GM21528 (cell line): ENCODE measurements at regions not wholly inside any gene's neighbourhood (a gene's known extent, or its start where the extent isn't known, plus 50 kb on each side); places are given as distances from the start of the nearest gene placed in this dataset.
"Not testable (repeated sequence)": the region's sequence is repeated elsewhere in the genome, so short reads cannot be mapped to it uniquely, and the experiment has no call there.

Source experiments
- ATAC-seq: cut with Tn5 transposase; IDR thresholded peaks from one replicate; pipeline ENCODE4 v1.9.1; 2021; ENCODE audit warnings: mild to moderate bottlenecking, moderate library complexity; ENCODE audit not compliant: unreplicated experiment, low FRiP score

DNA sequence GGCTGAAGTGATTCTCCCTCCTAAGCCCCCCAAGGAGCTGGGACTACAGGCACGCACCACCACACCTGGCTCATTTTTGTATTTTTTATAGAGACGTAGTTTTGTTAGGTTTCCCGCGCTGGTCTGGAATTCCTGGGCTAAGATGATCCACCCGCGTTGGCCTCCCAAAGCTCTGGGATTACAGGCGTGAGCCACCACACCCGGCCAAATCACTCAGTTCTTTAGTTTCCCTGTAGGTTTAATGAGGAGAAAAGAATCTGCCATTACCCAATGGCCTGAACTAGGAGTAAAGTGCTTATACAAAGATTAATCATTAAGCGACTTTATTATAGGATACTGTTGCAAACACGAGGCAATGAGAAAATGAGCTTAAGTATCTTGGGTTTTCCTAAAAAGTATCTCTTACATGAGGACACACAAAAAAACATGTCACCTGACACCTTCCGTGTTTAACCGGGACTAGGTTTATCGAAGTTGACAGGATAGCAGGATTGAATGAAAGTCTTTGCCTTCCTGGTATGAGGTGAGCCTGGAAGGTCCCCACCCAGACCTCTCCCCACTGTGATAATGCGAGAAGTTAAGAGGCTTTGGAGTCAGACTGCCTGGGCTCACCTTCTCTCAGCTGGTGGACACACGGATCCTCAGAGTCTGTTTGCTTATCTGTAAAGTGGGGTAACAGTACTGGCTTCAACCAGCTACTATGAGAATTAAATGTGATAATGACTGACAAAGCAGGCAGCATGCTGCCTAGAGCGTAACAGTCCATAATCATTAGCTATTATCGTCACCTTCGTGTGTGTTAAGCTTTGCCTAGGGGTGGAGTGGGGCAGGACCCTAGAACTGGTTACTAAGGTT, 133.5 kb upstream of the KRAS start:
- no peak for ATAC-seq

- no peak for ATAC-seq
These were observed 131.8 kb upstream of the KRAS start for GRCh38 chr12:25382311-25383106.

DNA sequence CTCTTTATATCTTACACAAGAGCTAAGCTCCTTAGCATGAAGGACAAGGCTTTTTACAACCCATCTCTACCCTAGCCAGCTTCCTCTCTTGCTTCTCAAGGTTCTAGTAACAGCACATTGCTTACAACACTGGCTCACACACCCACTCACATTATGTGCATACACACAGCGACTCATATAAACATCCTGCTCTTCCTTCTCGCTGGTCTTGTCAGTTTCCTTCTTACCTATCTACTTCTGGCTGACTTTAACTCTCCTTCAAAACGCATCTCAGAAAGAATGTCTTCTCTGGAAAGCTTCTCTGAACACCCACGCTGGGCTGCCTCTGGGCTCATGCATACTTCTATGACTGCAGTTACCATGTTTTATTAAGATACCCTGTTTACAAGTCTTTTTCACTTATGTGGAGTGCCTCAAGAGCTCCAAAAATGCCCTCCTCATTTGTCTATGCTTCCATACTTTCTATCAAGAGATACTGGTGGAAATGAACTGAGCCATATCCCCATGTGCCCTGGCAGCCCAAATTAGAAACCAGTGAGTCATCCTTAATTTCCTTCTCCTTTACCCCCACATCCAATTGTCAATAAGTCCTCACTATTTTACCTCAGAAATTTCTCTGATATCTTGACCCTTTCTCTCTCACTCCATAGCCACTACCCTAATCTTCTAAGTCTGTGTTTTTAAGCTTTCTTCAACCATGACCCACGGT, 126.9 kb upstream of the KRAS start:
- ATAC-seq: no peak

DNA sequence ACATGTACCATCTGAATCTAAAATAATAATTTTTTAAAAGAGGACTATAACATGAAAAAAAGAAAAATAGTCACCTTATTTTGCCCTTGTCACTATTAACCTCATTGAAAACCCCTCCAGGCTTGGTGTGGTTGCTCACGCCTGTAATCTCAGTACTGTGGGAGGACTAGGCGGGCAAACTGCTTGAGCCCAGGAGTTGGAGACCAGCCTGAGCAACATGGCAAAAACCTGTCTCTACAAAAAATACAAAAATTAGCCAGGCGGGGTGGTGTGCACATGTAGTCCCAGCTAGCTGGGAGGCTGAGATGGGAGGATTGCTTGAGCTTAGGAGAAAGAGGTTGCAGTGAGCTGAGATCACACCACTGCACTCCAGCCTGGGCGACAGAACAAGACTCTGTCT, 126.3 kb upstream of the KRAS start:
- ATAC-seq: no peak

GRCh38 chr12:25376407-25376806, 125.7 kb upstream of the KRAS start:
- ATAC-seq: no peak

- ATAC-seq: no peak
These were observed 122.5 kb upstream of the KRAS start for GRCh38 chr12:25372969-25373817.

DNA sequence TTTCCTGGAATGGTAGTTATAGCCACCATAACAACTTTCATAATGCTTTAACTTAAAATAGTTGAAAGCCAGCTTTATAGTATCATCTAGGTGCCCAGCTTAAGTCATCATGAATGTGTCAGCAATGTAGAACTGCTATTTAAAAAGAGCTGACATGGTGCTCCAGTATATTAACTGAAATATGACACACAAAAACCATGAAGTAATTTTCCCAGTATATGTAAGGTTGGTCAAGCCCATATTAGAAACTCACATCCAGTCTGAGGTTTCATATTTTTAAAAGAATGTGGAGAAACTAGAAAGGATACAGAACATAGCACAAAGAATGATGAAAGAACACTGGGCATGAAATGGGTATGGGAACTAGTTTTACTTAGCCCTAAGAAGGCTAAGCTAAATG, 121.3 kb upstream of the KRAS start:
- no peak for ATAC-seq

DNA sequence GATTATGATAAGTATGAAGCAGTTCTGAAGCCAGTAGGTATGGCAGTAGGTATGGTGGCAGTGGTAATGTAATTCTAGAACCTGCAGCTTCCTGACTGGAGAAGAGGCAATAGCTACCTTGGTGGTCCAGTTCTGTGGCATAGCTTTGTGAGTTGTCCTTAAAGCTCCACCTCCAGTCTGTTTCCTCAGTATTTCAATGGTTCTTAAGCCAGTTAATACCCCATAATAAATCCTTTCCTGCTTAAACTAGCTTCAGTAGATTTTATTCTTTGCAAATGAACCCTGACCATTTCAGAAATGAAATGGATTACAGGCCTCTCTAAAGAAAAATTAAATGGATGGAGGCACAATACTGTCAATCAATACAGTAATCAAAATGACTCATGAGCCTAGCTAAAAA, 117.8 kb upstream of the KRAS start:
- no peak for ATAC-seq

GRCh38 chr12:25366122-25366521, 115.4 kb upstream of the KRAS start:
- ATAC-seq: no peak

DNA sequence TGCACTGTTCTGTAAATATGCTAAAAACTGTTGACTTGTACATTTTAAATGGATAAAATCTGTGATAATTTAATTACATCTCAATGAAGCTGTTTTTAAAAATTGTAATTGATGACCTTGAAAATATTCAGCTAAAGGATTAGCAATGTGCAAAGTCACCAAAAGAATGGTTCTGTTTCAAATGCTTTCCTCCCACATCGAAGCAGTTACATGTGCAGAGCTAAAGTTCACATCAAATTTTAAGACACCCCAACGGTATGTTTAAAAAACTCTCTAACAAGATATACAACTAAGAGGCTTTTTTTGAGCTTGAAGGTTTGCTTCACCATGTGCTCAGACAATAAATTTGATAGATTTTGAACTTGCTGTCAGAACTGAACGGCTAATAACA, 114.6 kb upstream of the KRAS start:
- ATAC-seq: peak; percentile 19

DNA sequence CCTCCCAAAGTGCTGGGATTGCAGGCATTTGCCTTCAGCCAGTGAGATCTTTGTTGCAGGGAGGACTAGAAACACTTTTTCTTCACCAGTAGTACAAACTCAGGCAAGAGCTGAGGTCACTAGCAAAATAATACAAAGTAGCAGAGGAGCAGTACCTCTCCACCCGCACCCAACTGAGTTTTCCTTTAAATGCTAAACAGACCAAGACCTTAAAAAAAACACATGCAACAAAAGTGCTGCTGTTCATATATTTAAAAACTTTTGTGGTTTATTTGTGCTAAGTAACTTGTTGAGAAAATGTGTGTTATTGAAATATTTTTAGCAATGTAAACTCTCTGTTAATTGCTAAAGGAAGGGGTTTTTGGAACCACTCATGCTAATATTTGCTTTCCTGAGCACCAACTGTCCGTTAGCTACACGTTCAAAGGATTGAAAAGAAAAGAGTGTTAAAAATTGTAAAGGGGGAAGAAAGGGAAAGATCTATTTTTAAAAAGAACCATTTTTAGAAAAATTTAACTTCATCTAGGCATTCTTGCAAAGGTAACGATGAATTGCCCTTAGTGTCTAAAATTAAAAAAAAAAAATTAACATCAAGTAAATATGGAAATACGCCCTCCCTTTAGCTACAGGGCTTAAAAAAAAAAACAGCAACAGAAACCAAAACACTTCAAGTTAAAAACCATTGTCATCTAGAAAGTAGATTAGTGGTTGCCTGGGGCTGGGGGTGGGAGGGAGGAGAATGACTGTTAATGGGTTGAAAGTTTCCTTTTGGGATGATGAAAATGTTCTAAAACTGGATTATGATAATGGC, 114.0 kb upstream of the KRAS start:
- peak; percentile 92 for ATAC-seq

GRCh38 chr12:25362646-25363045, 111.9 kb upstream of the KRAS start:
- no peak for ATAC-seq

GRCh38 chr12:25361511-25361910, 110.8 kb upstream of the KRAS start:
- no peak for ATAC-seq

GRCh38 chr12:25357595-25357994, 106.9 kb upstream of the KRAS start:
- no peak for ATAC-seq

- ATAC-seq: not testable (repeated sequence)
These were observed 102.2 kb upstream of the KRAS start for GRCh38 chr12:25352942-25353341.

DNA sequence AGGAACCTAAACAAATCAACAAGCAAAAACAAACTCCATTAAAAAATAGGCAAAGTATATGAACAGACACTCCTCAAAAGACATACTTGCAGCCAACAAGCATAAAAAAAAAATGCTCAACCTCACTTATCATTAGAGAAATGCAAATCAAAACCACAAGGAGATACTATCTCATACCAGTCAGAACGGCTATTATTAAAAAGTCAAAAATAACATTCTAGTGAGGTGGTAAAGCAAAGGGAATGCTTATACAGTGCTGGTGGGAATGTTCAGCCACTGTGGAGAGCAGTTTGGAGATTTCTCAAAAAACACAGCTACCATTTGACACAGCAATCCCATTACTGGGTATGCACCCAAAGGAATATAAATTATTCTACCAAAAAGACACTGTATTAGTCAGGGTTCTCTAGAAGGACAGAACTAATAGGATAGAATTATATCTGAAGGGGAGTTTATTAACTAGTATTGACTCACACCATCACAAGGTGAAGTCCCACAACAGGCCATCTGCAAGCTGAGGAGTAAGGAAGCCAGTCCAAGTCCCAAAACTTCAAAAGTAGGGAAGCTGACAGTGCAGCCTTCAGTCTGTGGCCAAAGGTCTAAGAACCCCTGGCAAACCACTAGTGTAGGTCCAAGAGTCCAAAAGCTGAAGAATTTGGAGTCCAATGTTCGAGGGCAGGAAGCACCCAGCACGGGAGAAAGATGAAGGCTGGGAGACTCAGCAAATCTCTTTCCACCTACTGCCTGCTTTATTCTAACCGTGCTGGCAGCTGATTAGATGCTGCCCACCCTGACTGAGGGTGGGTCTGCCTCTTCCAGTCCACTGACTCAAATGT, 101.6 kb upstream of the KRAS start:
- no peak for ATAC-seq

DNA sequence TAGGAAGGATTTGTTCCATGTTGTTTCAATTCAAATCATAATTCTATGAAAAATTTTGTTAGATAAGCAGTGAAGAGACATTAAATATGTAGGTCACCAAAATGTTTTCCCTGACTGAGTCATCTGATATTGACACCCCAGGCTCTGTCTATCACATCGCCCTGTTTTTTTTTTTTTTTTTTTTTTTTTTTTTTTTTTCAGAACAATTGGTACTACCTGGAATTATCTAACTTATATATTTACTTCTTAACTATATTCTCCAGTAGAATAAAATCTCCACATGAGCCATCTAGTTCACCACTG, 97.8 kb upstream of the KRAS start:
- no peak for ATAC-seq

- ATAC-seq: no peak
These were observed 97.2 kb upstream of the KRAS start for GRCh38 chr12:25347716-25348592.
